HEK293T (cell line): ENCODE measurements at regions not wholly inside any gene's neighbourhood (a gene's known extent, or its start where the extent isn't known, plus 50 kb on each side); places are given as distances from the start of the nearest gene placed in this dataset.
"Not testable (repeated sequence)": the region's sequence is repeated elsewhere in the genome, so short reads cannot be mapped to it uniquely, and the experiment has no call there.

ENCODE experiments used
- CTCF ChIA-PET: fragments of 350-600 bp; formaldehyde crosslinking; extraction: SDS; loops from one replicate; lab custom pipeline; 2021; ENCODE audit warnings: antibody characterized with exemption, inconsistent platforms; lab: Yijun Ruan, JAX
- POLR2A ChIA-PET: fragments of 350-600 bp; formaldehyde crosslinking; extraction: SDS; loops from one replicate; lab custom pipeline; 2020; ENCODE audit warnings: antibody characterized with exemption, inconsistent platforms; lab: Yijun Ruan, JAX
- DNase-seq: peaks from one replicate; pipeline ENCODE4 v3.0.0; 2012; ENCODE audit warnings: mixed read lengths; ENCODE audit errors: extremely low spot score
- ARNT ChIP-seq: fragments of 450-650 bp; IDR thresholded peaks from 2 replicates; pipeline ENCODE4 v1.6.1; 2017; ENCODE audit warnings: mild to moderate bottlenecking
- BHLHE40 ChIP-seq: fragments of 450-650 bp; IDR thresholded peaks from 2 replicates; pipeline ENCODE4 v1.6.1; 2016; ENCODE audit warnings: mild to moderate bottlenecking, moderate library complexity, borderline replicate concordance
- CTBP1 ChIP-seq: fragments of 450-650 bp; IDR thresholded peaks from 2 replicates; pipeline ENCODE4 v1.6.1; 2016; ENCODE audit warnings: borderline replicate concordance
- ELF4 ChIP-seq: fragments of 450-650 bp; IDR thresholded peaks from 2 replicates; pipeline ENCODE4 v1.6.1; 2017; ENCODE audit warnings: antibody characterized with exemption
- FOXA1 ChIP-seq: fragments of 450-650 bp; IDR thresholded peaks from 2 replicates; pipeline ENCODE4 v1.6.1; 2016; ENCODE audit warnings: mild to moderate bottlenecking
- FOXK2 ChIP-seq: fragments of 450-650 bp; IDR thresholded peaks from 2 replicates; pipeline ENCODE4 v1.6.1; 2016; ENCODE audit warnings: mild to moderate bottlenecking
- FOXM1 ChIP-seq: fragments of 450-650 bp; IDR thresholded peaks from 2 replicates; pipeline ENCODE4 v1.6.1; 2017; ENCODE audit warnings: mild to moderate bottlenecking, borderline replicate concordance
- HDGF ChIP-seq: fragments of 450-650 bp; IDR thresholded peaks from 2 replicates; pipeline ENCODE4 v1.6.1; 2017; ENCODE audit warnings: antibody characterized with exemption, borderline replicate concordance
- L3MBTL2 ChIP-seq: fragments of 450-650 bp; conservative IDR thresholded peaks from 2 replicates; pipeline ENCODE4 v1.6.1; 2016; ENCODE audit warnings: mild to moderate bottlenecking
- LEF1 ChIP-seq: fragments of 450-650 bp; IDR thresholded peaks from 2 replicates; pipeline ENCODE4 v1.6.1; 2017; ENCODE audit warnings: mild to moderate bottlenecking, borderline replicate concordance
- NFRKB ChIP-seq: fragments of 450-650 bp; IDR thresholded peaks from 2 replicates; pipeline ENCODE4 v1.6.1; 2016; ENCODE audit warnings: mild to moderate bottlenecking, moderate library complexity
- PKNOX1 ChIP-seq: fragments of 450-650 bp; IDR thresholded peaks from 2 replicates; pipeline ENCODE4 v1.6.1; 2016
- SP1 ChIP-seq: fragments of 450-650 bp; IDR thresholded peaks from 2 replicates; pipeline ENCODE4 v1.6.1; 2017
- SUZ12 ChIP-seq: fragments of 450-650 bp; IDR thresholded peaks from 2 replicates; pipeline ENCODE4 v1.6.1; 2016; ENCODE audit warnings: mild to moderate bottlenecking
- TARDBP ChIP-seq: fragments of 450-650 bp; IDR thresholded peaks from 2 replicates; pipeline ENCODE4 v1.6.1; 2016
- ZNF384 ChIP-seq: fragments of 450-650 bp; IDR thresholded peaks from 2 replicates; pipeline ENCODE4 v1.6.1; 2016

- POLR2A ChIA-PET = no interaction called here
- CTCF ChIA-PET = no interaction called here
- TF ChIP-seq ARNT = no peak
- TF ChIP-seq NFRKB = no peak
- TF ChIP-seq FOXA1 = no peak
- TF ChIP-seq SP1 = no peak
- no peak for TF ChIP-seq FOXK2
- TF ChIP-seq ELF4 = no peak
- no peak for TF ChIP-seq LEF1
- TF ChIP-seq SUZ12 = no peak
- TF ChIP-seq TARDBP = no peak
- TF ChIP-seq CTBP1 = no peak
- no peak for TF ChIP-seq PKNOX1
- TF ChIP-seq L3MBTL2 = no peak
- no peak for TF ChIP-seq ZNF384
- TF ChIP-seq BHLHE40 = no peak
- TF ChIP-seq HDGF = no peak
- TF ChIP-seq FOXM1 = no peak
- DNase-seq = no peak
Observed at GRCh38 chr2:107743274-107743673, 83.4 kb upstream of the RGPD4 start.

DNA sequence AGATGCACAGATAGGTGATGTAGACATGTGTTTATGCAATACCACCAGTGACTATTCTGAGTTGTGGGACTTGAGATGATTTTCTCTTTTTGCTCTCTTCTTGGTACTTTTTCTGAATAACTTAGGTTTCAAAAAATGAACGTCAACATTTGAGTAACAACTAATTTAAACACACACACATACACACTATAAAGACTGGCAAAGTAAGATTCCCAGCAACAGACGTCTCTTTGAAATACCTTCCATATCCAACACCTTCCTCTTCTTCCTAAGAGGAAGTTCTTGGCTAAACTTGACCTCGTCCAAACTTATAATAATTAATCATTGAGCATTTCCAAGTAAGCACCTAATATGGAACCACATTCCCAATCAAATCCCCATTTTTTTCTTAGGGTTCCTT, 81.6 kb upstream of the RGPD4 start:
- ChIA-PET POLR2A (no interaction called here), CTCF (no interaction called here)
- DNase-seq = no peak
- no peak for TF ChIP-seq NFRKB
- TF ChIP-seq BHLHE40 = no peak
- no peak for TF ChIP-seq L3MBTL2
- no peak for TF ChIP-seq TARDBP

GRCh38 chr2:107746552-107747198, 80.0 kb upstream of the RGPD4 start:
- CTCF ChIA-PET, DNase-seq, POLR2A ChIA-PET: not testable (repeated sequence)

DNA sequence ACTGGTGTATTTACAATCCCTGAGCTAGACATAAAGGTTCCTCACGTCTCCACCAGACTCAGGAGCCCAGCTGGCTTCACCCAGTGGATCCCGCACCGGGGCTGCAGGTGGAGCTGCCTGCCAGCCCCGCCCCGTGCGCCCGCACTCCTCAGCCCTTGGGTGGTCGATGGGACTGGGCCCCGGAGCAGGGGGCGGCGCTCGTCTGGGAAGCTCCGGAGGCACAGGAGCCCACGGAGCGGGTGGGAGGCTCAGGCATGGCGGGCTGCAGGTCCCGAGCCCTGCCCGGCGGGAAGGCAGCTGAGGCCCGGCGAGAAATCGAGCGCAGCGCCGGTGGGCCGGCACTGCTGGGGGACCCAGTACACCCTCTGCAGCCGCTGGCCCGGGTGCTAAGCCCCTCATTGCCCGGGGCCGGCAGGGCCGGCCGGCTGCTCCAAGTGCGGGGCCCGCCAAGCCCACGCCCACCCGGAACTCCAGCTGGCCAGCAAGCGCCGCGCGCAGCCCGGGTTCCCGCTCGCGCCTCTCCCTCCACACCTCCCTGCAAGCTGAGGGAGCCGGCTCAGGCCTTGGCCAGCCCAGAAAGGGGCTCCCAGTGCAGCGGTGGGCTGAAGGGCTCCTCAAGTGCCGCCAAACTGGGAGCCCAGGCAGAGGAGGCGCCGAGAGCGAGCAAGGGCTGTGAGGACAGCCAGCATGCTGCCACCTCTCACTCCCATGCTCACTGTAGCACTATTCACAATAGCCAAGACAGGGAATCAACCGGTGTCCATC, 79.3 kb upstream of the RGPD4 start:
- DNase-seq, CTCF ChIA-PET, POLR2A ChIA-PET: not testable (repeated sequence)

DNA sequence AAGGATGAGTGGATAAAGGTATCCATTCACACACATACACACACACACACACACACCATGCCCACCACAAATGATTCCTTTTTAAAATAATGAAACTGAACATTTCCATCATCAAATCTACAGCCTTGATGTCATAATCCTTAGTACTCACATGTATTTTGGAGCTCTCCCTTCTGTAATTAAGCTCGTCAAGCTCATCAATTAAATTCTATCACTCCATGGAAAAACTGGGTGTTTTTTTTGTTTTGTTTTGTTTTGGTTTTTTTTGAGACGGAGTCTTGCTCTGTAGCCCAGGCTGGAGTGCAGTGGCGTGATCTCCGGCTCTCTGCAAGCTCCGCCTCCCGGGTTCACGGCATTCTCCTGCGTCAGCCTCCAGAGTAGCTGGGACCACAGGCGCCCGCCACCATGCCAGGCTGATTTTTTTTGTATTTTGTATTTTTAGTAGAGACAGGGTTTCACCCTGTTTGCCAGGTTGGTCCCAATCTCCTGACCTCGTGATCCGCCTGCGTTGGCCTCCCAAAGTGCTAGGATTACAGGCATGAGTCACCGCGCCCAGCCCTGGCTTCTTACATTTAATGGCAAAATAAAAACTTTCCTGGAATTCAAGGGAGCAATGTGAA, 78.6 kb upstream of the RGPD4 start:
- ChIA-PET CTCF (no interaction called here), POLR2A (no interaction called here)
- no peak for TF ChIP-seq ELF4
- no peak for TF ChIP-seq FOXM1
- TF ChIP-seq L3MBTL2 = no peak
- no peak for TF ChIP-seq BHLHE40
- TF ChIP-seq SP1 = no peak
- TF ChIP-seq FOXK2 = no peak
- no peak for TF ChIP-seq NFRKB
- no peak for TF ChIP-seq LEF1
- TF ChIP-seq SUZ12 = no peak
- TF ChIP-seq HDGF = no peak
- no peak for TF ChIP-seq ARNT
- TF ChIP-seq PKNOX1 = no peak
- no peak for TF ChIP-seq TARDBP
- no peak for TF ChIP-seq FOXA1
- no peak for TF ChIP-seq ZNF384
- TF ChIP-seq CTBP1 = no peak
- DNase-seq = no peak

GRCh38 chr2:107751936-107752335, 74.8 kb upstream of the RGPD4 start:
- ChIA-PET POLR2A (no interaction called here), CTCF (no interaction called here)
- DNase-seq = no peak
- no peak for TF ChIP-seq FOXM1
- no peak for TF ChIP-seq HDGF
- TF ChIP-seq FOXA1 = no peak
- no peak for TF ChIP-seq L3MBTL2
- no peak for TF ChIP-seq LEF1
- no peak for TF ChIP-seq PKNOX1
- TF ChIP-seq FOXK2 = no peak
- TF ChIP-seq SUZ12 = no peak
- TF ChIP-seq CTBP1 = no peak
- no peak for TF ChIP-seq SP1
- TF ChIP-seq ZNF384 = no peak
- no peak for TF ChIP-seq TARDBP
- no peak for TF ChIP-seq NFRKB
- no peak for TF ChIP-seq ARNT
- TF ChIP-seq ELF4 = no peak
- no peak for TF ChIP-seq BHLHE40

GRCh38 chr2:107753806-107754205, 72.9 kb upstream of the RGPD4 start:
- CTCF ChIA-PET, POLR2A ChIA-PET, DNase-seq: not testable (repeated sequence)
